OCI-LY3 (cell line): ENCODE measurements at regions not wholly inside any gene's neighbourhood (a gene's known extent, or its start where the extent isn't known, plus 50 kb on each side); places are given as distances from the start of the nearest gene placed in this dataset.

ENCODE experiments used
- EZH2phosphoT487 ChIP-seq: fragments of 200-600 bp; shearing (Covaris generic); IDR thresholded peaks from 2 replicates; pipeline ENCODE4 v1.6.1; 2018; ENCODE audit warnings: antibody characterized with exemption, mixed run types, low read depth
- TF ChIP-seq, protein P1 (sequence below): fragments of 200-600, 300-600 bp; sonication (generic); IDR thresholded peaks from 2 replicates; pipeline ENCODE4 v1.5.1; 2014; ENCODE audit warnings: antibody characterized with exemption, low read length, low read depth

DNA sequence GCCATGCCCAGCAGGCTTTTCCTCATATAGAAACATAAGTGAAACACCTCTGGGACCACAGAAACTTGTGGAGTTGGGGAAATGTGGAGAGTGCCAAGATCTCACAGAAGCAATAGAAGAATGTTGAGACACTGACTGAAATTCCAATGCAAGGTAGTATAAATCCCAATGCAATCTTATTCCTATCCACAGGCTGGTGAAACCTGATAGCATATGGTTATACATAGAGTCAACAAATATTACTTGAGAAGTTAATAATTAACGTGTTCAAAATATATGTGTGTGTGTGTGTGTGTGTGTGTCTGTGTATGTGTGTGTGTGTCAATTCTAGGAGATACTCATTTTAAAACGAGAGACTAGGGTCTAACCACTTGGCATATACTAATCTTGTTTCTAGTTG, 776.8 kb upstream of the ACVR2A start:
- TF ChIP-seq, protein P1, sequence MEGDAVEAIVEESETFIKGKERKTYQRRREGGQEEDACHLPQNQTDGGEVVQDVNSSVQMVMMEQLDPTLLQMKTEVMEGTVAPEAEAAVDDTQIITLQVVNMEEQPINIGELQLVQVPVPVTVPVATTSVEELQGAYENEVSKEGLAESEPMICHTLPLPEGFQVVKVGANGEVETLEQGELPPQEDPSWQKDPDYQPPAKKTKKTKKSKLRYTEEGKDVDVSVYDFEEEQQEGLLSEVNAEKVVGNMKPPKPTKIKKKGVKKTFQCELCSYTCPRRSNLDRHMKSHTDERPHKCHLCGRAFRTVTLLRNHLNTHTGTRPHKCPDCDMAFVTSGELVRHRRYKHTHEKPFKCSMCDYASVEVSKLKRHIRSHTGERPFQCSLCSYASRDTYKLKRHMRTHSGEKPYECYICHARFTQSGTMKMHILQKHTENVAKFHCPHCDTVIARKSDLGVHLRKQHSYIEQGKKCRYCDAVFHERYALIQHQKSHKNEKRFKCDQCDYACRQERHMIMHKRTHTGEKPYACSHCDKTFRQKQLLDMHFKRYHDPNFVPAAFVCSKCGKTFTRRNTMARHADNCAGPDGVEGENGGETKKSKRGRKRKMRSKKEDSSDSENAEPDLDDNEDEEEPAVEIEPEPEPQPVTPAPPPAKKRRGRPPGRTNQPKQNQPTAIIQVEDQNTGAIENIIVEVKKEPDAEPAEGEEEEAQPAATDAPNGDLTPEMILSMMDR: no peak
- TF ChIP-seq EZH2phosphoT487: no peak
